DND-41 (cell line): ENCODE measurements at regions not wholly inside any gene's neighbourhood (a gene's known extent, or its start where the extent isn't known, plus 50 kb on each side); places are given as distances from the start of the nearest gene placed in this dataset.

ENCODE experiments used
- CTCF ChIP-seq: IDR thresholded peaks from 2 replicates; pipeline ENCODE4 v1.5.1; 2012; ENCODE audit warnings: borderline replicate concordance, low read length, moderate library complexity, mild to moderate bottlenecking; ENCODE audit not compliant: poor library complexity, severe bottlenecking; ENCODE audit errors: extremely low read depth
- EZH2 ChIP-seq: IDR thresholded peaks from 3 replicates; pipeline ENCODE4 v1.6.1; 2012; ENCODE audit warnings: borderline replicate concordance, low read depth, mild to moderate bottlenecking, moderate library complexity, low read length, inconsistent platforms; ENCODE audit not compliant: severe bottlenecking

- no peak for TF ChIP-seq CTCF
- no peak for TF ChIP-seq EZH2
These were observed 502.0 kb upstream of the VRK2 start for GRCh38 chr2:57544624-57545023.
